ENCODE measurements at regions not wholly inside any gene's neighbourhood (a gene's known extent, or its start where the extent isn't known, plus 50 kb on each side); places are given as distances from the start of the nearest gene placed in this dataset.

- POLR2A ChIA-PET, result no interaction called here
- DNase-seq, result no peak
Measured at GRCh38 chr3:55169608-55170072, 241.8 kb upstream of the LRTM1 start.

GRCh38 chr3:55169161-55169560, 241.3 kb upstream of the LRTM1 start:
- H3K4me3 Mint-ChIP-seq (ENCODE audit: unreplicated experiment), result no peak overlapping the region
- peaks cover 7% of the 10 kb centered on the region for H3K27me3 Mint-ChIP-seq (ENCODE audit: insufficient read depth, unreplicated experiment)
- no peaks in the 10 kb centered on the region for H3K27me3 ChIP-seq (replicated peaks; ENCODE audit: control insufficient read depth, insufficient read depth, low read length)
- no peaks in the 10 kb centered on the region for H3K9me3 Mint-ChIP-seq (ENCODE audit: unreplicated experiment)
- TF ChIP-seq CTCF (IDR thresholded peaks at IDR 0.05; ENCODE audit: insufficient read depth in 1 of 2, low read depth in 1 of 2, low read length in 1 of 2, severe bottlenecking in 1 of 2, unreplicated experiment in 1 of 2), result no peak
- no peaks in the 10 kb centered on the region for H3K36me3 ChIP-seq (ENCODE audit: control insufficient read depth, insufficient read depth, low read length)
- no peak for DNase-seq
- no peaks in the 10 kb centered on the region for H3K4me1 ChIP-seq
- intact Hi-C loops (cut with micrococcal nuclease; ENCODE audit: unreplicated experiment), result no loop called here
- POLR2A ChIA-PET, result no interaction called here
- no peak overlapping the region for H3K4me3 ChIP-seq (ENCODE audit: low read depth, low read length)
- no peak overlapping the region for H3K27ac Mint-ChIP-seq (ENCODE audit: unreplicated experiment)
- no peaks in the 10 kb centered on the region for H3K9me3 ChIP-seq
- BruUV-seq (replicated peaks), result no TSS peak
- no peaks in the 10 kb centered on the region for H3K36me3 Mint-ChIP-seq (ENCODE audit: insufficient read depth, unreplicated experiment)
- CTCF ChIA-PET, result no interaction called here
- H3K4me1 Mint-ChIP-seq (ENCODE audit: low read depth, unreplicated experiment), result no peaks in the 10 kb centered on the region

More at GRCh38 chr3:55169608-55170072, 241.8 kb upstream of the LRTM1 start:
- no peak overlapping the region for H3K27ac Mint-ChIP-seq (ENCODE audit: unreplicated experiment)
- no TSS peak for BruUV-seq (replicated peaks)
- TF ChIP-seq CTCF (IDR thresholded peaks at IDR 0.05; ENCODE audit: insufficient read depth in 1 of 2, low read depth in 1 of 2, low read length in 1 of 2, severe bottlenecking in 1 of 2, unreplicated experiment in 1 of 2), result no peak
- H3K36me3 Mint-ChIP-seq (ENCODE audit: insufficient read depth, unreplicated experiment), result no peaks in the 10 kb centered on the region
- Histone ChIP-seq H3K9me3 (no peaks in the 10 kb centered on the region), H3K4me1 (no peaks in the 10 kb centered on the region), H3K4me3 (ENCODE audit: low read depth, low read length) (no peak overlapping the region), H3K36me3 (ENCODE audit: control insufficient read depth, insufficient read depth, low read length) (no peaks in the 10 kb centered on the region), H3K27me3 (replicated peaks; ENCODE audit: control insufficient read depth, insufficient read depth, low read length) (no peaks in the 10 kb centered on the region)
- CTCF ChIA-PET, result no interaction called here
- H3K27me3 Mint-ChIP-seq (ENCODE audit: insufficient read depth, unreplicated experiment), result peaks cover 7% of the 10 kb centered on the region
- no peaks in the 10 kb centered on the region for H3K9me3 Mint-ChIP-seq (ENCODE audit: unreplicated experiment)
- intact Hi-C loops (cut with micrococcal nuclease; ENCODE audit: unreplicated experiment), result no loop called here
- no peak overlapping the region for H3K4me3 Mint-ChIP-seq (ENCODE audit: unreplicated experiment)
- H3K4me1 Mint-ChIP-seq (ENCODE audit: low read depth, unreplicated experiment), result no peaks in the 10 kb centered on the region

GRCh38 chr3:55167586-55168317, 239.9 kb upstream of the LRTM1 start:
- Histone ChIP-seq H3K4me3 (ENCODE audit: low read depth, low read length) (no peak overlapping the region), H3K4me1 (no peaks in the 10 kb centered on the region), H3K36me3 (ENCODE audit: control insufficient read depth, insufficient read depth, low read length) (no peaks in the 10 kb centered on the region), H3K9me3 (no peaks in the 10 kb centered on the region), H3K27me3 (replicated peaks; ENCODE audit: control insufficient read depth, insufficient read depth, low read length) (no peaks in the 10 kb centered on the region)
- intact Hi-C loops (cut with micrococcal nuclease; ENCODE audit: unreplicated experiment), result no loop called here
- BruUV-seq (replicated peaks), result no TSS peak
- Mint-ChIP-seq H3K27me3 (ENCODE audit: insufficient read depth, unreplicated experiment) (peaks cover 7% of the 10 kb centered on the region), H3K4me1 (ENCODE audit: low read depth, unreplicated experiment) (no peaks in the 10 kb centered on the region), H3K27ac (ENCODE audit: unreplicated experiment) (no peak overlapping the region), H3K36me3 (ENCODE audit: insufficient read depth, unreplicated experiment) (no peaks in the 10 kb centered on the region), H3K4me3 (ENCODE audit: unreplicated experiment) (no peak overlapping the region), H3K9me3 (ENCODE audit: unreplicated experiment) (no peaks in the 10 kb centered on the region)
- CTCF ChIA-PET, result no interaction called here
- POLR2A ChIA-PET, result no interaction called here
- no peak for TF ChIP-seq CTCF (IDR thresholded peaks at IDR 0.05; ENCODE audit: insufficient read depth in 1 of 2, low read depth in 1 of 2, low read length in 1 of 2, severe bottlenecking in 1 of 2, unreplicated experiment in 1 of 2)
- no peak for DNase-seq

Measured in Caco-2 (cell line).